Left kidney (tissue), 1 donor: ENCODE measurements at regions not wholly inside any gene's neighbourhood (a gene's known extent, or its start where the extent isn't known, plus 50 kb on each side); places are given as distances from the start of the nearest gene placed in this dataset.
"Not testable (repeated sequence)": the region's sequence is repeated elsewhere in the genome, so short reads cannot be mapped to it uniquely, and the experiment has no call there.

Experiments used
- DNase-seq: peaks from one replicate; pipeline ENCODE4 v3.0.0-alpha.2; 2013

DNA sequence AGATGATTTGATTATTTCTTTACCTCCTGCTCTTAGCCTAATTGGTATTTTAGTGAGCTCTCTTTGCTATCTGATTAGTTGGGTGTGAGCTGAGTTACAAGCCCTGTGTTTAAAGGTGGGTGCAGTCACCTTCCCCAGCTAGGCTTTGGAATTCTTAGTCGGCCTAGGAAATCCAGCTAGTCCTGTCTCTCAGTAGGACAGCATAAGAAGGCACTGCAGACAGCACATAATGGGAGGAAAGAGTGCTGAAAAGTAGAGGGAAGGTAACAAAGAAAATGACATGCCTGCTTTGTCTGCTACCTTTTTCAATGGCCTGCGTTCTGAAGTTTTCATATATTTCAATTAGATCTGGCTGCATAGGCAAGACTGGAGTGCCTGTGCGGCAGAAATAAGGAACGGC is 1794.0 kb upstream of the CELF4 start:
- no peak for DNase-seq

GRCh38 chr18:39350945-39351344 is 1785.3 kb upstream of the CELF4 start:
- no peak for DNase-seq

- DNase-seq = no peak
Measured at GRCh38 chr18:39349801-39350200, 1784.2 kb upstream of the CELF4 start.

- no peak for DNase-seq
Measured at GRCh38 chr18:39348757-39349156, 1783.2 kb upstream of the CELF4 start.

- no peak for DNase-seq
Measured at GRCh38 chr18:39347701-39348100, 1782.1 kb upstream of the CELF4 start.

DNA sequence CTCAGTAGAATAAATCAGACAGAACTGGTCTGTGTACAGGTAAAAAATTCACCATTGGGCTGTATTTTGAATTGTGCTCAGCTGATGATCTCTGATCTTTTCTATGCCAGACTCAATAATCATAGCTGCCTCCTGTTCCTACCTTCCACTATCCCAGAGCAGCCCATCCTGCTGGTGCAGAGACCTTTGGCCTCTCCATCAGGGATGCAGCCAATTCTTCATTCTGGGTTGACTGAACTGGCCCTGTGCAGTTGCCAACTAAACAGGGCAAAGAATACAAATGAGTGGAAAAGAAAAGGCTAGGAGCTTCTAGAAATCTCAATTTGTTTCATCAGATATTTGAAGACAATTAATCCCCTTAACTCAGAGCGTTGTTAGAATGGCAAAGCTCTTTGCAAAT is 1781.3 kb upstream of the CELF4 start:
- no peak for DNase-seq

- no peak for DNase-seq
Measured at GRCh38 chr18:39345321-39345720, 1779.7 kb upstream of the CELF4 start.

DNA sequence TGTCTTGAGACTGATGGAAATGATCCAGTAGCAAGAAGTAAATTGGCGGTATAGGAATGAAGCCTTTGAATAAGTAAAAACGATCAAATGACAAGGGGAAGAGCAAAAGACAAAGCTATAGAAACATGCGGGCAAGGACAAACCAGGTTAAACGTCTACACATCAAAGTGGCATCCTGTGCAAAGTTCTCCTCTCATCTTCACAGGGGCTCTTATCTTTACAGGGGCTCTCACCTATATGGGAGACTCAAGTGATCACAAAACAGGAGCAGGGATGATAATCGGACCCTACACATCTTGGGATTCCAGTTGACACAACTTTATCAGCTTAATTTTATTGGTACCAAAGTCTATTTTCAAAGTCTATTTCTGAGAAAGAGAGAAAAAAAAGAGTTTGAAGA is 1778.9 kb upstream of the CELF4 start:
- DNase-seq = no peak

GRCh38 chr18:39341129-39341528 is 1775.5 kb upstream of the CELF4 start:
- no peak for DNase-seq

DNA sequence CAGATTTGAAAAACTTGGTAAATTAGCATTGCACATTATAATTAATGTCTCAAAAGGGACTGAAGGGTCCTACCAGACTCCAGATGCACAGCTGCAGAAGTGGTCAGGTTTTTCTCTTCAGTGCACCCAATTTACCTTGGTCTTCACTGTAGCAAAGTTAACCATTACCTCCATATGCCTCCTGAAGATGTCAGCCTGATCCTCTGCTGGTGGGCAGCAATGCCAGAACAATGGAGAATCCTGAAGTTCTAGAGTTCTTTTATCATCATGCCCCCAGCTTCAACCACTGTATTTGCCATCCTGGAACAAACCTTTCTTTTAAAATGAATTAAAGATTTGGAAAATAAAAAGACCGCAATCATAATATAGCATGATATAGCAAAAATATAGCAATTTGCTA is 1774.8 kb upstream of the CELF4 start:
- DNase-seq = no peak

DNA sequence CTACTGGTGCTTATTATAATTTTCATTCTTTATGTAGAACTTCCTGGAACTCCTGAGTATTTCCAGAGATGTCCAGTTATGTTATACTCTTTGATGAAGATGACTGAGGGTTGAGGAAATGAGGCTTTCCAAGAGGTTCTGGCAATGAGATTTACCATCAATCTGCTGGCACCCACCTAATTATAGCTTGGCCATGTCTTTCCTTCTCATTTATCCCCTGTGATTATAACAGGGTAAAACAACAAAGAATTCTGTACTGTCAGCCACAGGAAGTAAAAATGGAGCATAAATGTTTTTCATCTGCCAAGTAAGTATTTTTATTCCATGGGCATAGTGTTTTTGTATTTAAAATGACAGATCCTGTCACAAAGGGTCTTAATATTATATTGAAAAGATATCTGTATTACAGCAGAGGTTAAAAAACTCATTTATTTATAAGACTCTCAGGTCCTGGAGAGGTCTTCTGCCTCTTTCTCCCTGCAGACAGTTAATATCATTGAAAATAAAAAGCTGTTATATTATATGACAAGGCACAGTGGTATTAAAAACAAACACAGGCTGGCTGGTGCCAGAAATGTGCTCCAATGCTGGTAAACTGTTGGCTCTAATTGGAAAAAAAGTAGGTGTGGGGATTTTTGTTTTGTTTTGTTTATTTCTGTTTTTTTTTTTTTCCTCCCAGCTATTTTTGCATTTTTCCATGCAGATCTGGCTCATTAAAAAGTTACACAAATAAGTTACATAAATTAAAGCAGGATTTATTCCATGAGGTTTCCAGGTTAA is 1764.1 kb upstream of the CELF4 start:
- DNase-seq = no peak

DNA sequence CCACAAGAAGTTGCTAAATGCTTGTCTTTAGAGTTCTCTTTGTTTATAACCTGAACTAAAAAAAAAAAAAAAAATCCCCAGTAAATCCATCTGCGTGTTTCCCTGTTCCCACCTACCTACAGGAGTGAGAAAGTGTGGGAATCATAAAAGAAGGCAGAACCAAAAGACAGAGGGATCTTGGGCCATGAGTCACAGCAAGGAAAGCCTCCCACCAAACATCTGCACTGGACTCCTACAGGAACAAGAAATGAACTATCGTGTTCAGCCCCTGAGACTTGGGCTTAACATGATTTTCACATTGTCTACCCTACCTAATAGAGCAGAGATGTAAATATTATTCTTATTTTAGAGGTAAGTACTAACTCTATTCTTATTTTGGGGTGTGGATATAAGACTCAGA is 1761.2 kb upstream of the CELF4 start:
- DNase-seq = no peak

DNA sequence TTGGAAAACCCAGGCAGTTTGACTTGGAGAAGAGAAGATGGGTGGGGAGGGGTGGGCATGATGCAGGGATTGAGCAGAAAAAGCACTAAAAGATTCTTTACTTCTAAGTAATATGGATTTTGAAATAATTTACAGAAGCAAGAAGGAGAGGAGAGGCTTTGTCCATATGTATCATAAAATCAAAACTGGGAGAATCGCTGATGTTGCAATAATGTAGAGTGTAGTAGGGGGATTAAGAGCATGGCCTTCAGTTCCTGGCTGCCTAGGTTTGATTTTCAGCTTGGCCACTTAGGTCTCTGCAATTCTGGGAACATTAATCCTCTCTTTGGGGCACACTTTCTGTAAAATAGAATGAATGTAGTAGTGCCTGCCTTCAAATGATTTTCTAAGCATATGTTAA is 1760.4 kb upstream of the CELF4 start:
- DNase-seq = no peak

- no peak for DNase-seq
Measured at GRCh38 chr18:39319141-39319540, 1753.5 kb upstream of the CELF4 start.

- no peak for DNase-seq
Measured at GRCh38 chr18:39318462-39318861, 1752.9 kb upstream of the CELF4 start.

DNA sequence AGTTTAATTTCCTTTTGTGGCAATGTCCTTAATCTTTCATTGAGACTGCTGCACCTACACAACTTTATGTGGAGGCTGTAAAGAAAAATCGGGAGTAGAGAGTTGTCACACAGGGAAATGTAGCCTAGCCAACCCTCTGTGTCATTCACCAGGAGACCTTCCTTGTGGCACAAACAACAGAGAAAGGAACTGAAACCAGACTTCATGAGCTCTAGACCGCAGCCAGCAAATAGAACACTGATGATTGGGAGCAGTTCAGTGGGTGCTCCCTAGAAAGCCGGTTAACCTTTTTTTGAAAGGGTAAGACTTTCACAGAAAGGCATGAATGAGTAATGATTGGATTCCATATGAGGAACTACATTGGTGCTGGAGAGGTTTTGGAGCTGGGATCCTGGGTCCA is 1752.4 kb upstream of the CELF4 start:
- DNase-seq = no peak

DNA sequence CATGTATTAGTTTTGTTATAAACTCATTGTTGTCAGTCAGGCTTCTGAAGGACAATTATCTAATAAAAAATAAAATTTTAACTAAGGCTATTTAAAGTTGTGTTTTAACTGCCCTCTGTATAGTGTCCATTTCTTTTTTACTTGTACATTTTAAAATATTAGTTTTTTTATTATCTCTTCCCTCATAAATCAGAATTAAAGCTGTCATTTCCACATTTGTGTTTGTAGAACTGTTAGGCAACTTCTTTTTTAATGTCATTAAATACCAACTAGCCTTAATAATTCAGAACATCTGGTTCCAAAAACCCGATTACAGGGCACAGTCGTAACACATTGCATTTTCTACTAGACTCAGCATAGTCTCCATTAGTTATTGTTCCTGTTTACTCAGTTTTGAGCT is 1749.0 kb upstream of the CELF4 start:
- no peak for DNase-seq

DNA sequence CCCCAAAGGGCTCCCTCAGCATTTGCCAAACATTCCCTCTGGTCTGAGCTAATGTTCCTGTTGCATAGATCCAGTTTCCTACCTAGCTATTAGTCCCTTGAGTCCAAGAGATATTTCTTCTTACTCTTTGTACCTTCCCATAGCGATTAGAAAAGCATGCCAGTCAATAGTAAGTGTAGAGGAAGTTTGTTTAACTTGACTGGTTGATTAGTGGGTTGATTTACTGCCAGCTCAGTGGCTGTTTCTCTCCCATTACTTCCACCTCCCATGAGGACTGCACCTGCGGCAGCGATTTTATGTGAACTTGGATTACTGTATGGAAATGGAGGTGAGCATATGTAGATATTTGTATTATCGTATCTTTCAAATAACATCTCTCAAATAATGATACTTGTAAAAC is 1748.4 kb upstream of the CELF4 start:
- peak; percentile 29 for DNase-seq

GRCh38 chr18:39311111-39311712 is 1745.6 kb upstream of the CELF4 start:
- DNase-seq = no peak

DNA sequence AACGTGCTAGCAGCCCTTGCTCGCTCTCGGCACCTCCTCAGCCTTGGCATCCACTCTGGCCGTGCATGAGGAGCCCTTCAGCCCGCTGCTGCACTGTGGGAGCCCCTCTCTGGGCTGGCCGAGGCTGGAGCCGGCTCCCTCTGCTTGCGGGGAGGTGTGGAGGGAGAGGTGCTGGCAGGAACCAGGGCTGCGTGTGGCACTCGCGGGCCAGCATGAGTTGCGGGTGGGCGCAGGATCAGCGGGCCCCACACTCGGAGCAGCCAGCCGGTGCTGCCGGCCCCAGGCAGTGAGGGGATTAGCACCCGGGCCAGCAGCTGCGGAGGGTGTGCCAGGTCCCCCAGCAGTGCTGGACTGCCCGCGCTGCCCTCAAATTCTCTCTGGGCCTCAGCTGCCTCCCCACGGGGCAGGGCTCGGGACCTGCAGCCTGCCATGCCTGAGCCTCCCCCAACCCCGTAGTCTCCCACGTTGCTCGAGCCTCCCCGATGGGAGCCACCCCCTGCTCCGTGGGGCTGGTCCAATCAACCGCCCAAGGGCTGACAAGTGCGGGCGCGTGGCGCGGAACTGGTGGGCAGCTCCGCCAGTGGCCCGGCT is 1743.4 kb upstream of the CELF4 start:
- DNase-seq = not testable (repeated sequence)

DNA sequence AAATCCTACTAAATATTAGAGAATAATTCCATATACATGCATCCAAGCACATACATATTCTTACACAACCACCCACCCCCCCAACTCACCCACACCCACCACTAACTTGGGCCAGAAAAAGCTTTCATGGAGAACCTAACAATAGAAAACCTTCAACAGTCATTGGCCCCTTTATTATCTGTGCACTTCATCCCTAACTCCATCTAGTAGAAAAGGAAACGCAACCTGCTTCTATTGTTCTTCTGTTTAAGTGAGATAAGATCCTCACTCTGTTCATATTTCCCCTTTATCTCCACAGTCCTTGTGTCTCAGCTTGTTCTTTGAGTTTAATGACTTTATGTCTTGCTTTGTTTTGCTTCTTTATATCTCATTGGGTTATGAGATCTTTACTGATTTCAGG is 1740.2 kb upstream of the CELF4 start:
- DNase-seq = no peak

GRCh38 chr18:39302481-39302880 is 1736.9 kb upstream of the CELF4 start:
- no peak for DNase-seq

GRCh38 chr18:39299152-39299551 is 1733.6 kb upstream of the CELF4 start:
- DNase-seq = no peak

- no peak for DNase-seq
Measured at GRCh38 chr18:39297225-39297624, 1731.6 kb upstream of the CELF4 start.
